HG03064 (cell line): ENCODE measurements at regions not wholly inside any gene's neighbourhood (a gene's known extent, or its start where the extent isn't known, plus 50 kb on each side); places are given as distances from the start of the nearest gene placed in this dataset.
"Not testable (repeated sequence)": the region's sequence is repeated elsewhere in the genome, so short reads cannot be mapped to it uniquely, and the experiment has no call there.

ENCODE experiments used
- ATAC-seq: cut with Tn5 transposase; IDR thresholded peaks from one replicate; pipeline ENCODE4 v1.9.1; 2021; ENCODE audit warnings: low read depth; ENCODE audit not compliant: unreplicated experiment

DNA sequence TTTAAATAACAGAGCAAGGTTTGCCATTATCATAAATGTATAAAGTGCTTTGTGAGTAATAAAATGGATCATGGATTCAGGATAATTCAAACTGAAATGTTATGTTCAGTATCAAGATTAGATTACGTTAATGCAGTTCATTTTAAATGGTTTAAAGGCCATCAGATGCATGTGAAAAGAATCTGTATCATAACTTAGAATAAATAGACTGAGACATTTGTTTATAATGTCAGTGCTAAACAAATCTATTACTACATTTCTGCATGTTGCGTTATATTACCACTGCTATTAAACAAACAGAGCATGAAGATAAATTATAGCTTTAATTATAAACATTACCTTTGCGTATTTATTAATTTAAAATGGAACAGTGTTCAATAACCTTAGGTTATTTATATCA lies 160.2 kb downstream of the TOX3 start:
- ATAC-seq, result no peak

DNA sequence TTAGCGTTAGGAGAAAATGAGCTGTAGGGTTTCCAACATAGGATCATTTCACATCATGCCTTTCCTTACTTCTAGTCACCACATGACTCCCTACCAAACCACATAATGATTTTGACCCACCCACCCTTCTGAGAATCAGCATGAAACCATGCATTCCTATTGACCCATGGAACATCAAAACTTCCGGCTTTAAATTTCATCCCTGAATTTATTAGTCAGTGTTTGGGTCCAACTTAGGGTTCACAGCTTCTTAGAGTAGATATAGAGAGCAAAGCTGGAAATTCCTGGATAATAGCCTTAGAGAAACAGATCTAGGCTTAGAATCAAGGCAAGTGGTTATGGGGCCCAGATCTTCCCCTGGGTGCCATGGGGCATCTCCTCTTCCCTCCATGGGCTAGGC lies 162.6 kb downstream of the TOX3 start:
- no peak for ATAC-seq

DNA sequence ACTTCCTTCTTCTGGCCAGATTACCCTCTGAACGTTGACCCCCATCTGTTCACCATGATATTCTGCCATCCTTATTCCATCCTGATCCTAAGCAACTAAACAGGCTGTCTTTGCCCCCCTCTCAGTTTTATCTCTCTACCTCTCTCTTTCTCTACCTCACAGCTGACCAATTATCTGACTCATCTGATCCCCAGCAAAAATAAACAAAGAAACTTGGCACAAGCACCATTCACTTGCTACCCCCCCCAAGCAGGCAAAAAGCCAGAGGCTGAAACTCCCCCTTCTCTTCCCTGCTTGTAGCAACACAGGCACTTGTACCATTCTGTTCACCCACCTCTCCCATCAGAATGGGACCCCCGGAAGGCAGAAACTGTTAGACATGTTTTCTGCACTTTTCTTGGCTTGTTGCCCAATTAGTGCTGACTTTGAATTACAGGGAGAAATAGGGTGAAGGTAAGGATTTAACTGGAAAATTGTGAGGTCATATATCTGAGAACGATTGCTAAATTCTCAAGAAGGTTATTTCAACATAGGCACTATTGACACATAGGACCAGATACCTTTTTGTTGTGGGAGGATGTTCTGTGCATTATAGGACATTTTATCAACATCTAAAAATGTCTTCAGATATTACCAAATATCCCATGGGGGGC lies 163.2 kb downstream of the TOX3 start:
- no peak for ATAC-seq

DNA sequence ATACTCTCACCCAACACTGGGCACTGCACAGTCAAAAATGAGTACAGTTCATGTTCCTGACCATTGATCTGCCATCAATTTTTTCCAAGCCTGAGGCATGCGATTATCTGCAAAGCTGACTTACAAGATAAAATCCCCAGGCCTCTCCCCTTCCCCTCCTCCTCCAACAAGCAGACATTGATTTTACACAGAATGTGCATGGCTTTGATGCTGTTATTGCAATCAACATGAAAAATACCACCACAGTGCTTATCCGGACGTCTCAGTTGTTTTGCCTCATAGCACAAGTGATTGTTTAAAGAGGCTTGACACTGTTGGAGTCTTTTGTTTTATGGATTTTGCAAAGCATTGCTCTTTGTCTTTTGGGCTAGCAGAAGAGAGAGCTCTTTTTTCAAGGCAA lies 163.8 kb downstream of the TOX3 start:
- ATAC-seq, result no peak

DNA sequence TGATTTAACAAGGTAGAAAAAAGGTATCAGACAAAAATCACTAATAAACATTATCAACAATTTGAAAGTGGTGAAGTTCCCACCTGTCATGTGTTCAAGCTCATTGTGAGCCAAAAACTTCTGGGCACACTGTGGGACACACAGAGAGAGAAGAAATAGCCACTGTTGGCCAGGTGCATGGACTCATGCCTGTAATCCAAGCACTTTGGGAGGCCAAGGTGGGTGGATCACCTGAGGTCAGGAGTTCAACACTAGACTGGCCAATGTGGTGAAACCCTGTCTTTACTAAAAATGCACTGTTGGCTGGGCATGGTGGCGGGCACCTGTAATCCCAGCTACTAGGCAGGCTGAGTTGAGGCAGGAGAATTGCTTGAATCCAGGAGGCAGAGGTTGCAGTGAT lies 167.4 kb downstream of the TOX3 start:
- ATAC-seq, result no peak

DNA sequence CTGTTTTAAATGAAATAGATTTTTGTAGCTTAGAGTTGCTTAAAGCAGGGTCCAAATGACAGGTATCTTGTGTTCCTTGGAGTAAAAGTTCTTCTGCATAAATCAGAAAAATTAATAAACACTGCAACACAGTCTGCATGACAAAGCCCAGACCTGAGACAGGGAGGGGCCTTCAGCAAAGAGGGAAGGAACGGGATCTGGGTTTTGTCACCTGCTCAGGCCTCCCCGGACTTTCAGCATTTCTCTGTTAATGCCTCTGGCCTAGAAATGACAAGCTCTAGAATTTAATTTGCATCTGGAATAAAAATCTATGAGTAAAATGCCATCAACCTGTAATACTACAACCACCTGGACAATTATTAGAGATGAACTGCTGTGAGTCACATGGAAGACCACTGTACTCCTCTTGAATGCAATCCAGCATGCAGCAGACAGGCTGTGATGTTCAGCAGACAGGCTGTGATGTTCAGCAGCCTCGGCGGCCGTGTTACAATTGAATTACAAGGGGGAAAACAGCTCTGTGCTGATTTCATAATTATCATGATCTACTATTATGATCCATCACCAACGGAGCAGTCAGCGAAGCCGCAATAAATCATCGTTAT lies 170.2 kb downstream of the TOX3 start:
- no peak for ATAC-seq

DNA sequence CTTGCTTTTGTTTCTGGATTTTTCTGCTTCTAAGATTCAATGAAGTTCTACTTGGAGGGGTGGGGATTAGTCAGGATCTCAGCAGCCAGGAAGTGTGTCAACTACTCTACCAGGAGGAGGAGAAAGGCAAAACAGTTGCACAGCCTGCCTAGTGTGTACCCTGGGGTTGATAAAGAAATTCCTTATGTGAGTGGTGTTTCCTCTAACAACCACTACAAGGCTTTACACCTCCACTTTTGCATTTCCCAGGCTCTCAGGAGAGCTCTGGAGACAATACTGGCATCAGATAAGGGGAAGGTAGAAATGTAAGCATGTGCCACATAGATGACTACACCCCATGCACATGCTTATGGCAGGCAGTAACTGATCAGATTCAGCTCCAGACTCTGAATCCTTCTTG lies 174.6 kb downstream of the TOX3 start:
- ATAC-seq, result no peak

DNA sequence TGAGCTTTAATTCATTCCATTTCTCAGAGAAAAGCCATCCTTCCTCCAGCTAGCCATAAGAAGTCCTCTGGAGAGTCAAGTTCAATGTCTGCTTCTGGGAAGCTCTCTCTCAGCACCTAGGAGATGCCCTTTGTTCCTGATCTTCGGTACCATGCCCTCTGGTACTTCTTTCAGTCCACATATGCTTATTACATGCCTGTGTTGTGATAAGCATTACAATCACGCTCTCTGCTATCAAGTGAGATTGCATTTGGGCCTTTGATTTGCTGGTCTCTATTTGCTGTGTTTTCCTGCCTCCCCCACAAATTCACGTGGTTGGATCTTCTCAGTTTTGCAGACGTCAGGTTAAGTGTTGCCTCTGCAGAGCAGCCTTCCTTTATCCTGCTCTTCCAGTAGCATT lies 178.1 kb downstream of the TOX3 start:
- no peak for ATAC-seq

DNA sequence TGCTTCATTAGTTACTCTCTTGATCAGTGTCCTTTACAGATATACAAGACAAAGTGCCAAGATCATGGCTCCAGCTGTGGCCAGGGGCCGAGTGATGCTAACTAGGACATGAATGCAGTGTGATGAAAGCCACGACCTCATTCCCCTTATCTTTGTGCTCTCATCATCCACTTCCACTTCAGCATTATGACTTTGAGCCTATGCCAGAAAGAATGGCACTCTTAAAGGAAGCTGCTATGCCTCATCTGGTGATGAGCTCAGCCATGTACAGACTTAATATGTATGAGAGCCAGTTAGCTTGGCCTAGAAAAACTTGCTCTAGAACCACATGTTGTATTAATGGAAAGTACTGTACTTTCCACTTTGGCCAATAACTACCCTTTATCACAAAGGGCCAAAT lies 179.1 kb downstream of the TOX3 start:
- ATAC-seq, result no peak

DNA sequence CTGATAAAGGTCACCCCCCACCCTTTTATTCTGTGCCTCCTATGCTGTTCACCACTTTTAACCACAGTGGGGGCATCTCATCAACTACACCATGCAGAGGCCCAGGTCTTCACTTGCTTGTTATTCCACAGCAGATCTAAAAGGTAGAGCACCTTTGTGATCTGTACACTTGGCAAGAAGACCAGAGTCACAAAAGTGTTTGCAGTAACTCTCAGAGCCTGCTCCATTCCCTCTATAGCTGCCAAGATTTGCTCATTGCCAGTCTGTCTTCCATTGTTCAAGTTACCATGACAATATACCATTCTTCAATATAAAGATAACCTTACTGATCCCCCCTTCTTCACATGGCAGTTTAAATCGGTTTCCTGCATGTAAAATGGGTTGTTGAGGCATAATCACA lies 180.0 kb downstream of the TOX3 start:
- no peak for ATAC-seq

DNA sequence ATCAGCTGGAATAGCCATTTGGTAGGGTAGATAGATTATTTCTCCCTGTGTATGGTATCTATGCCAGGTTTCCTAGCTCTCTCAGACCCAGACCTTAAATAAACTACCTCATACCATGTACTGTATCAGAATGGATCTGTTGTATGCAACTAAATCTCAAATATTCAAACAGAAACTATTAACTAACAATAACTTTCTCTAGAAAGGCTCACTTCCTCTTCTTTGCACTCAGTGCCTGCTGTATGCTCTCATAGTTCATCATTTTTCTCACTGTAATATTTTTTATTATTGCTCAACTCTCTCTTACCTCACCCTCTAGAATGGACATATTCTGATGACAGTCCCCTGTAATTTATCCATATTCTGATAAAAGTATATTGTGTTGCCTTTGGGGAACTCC lies 182.4 kb downstream of the TOX3 start:
- ATAC-seq, result no peak

DNA sequence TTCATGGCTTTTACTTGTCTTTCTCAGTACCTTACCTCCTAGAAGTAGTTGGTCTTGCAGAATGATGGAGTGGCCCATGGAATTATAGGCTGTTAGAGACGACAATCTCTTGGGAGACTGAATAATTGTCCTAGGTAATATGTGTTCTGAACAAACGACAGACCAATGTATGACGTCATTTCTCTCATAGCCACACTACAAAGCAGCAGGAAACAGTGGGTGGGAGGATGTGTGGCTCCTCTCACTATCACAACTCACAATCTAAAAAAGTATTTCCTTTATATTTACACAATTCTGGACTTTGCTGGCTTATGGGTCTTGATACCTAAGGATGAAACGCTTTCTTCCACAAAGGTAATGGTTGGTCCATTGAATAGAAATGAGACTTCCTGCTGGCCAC lies 183.9 kb downstream of the TOX3 start:
- no peak for ATAC-seq

DNA sequence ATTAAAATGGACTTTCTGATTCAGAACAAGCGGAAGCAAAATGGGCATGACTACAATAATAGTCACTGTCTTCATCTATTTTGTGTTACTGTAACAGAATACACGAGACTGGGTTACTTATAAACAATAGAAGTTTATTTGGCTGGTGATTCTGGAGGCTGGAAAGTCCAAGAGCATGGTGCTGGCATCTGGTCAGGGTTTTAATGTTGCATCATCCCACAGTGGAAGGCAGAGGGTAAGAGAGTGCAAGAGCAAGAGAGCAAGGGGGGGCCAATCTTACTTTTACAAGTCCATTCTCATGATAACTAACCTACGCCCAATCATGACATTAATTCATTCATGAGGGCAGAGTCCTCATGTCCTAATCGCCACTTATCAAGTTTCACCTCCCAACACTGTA lies 189.2 kb downstream of the TOX3 start:
- ATAC-seq, result no peak

DNA sequence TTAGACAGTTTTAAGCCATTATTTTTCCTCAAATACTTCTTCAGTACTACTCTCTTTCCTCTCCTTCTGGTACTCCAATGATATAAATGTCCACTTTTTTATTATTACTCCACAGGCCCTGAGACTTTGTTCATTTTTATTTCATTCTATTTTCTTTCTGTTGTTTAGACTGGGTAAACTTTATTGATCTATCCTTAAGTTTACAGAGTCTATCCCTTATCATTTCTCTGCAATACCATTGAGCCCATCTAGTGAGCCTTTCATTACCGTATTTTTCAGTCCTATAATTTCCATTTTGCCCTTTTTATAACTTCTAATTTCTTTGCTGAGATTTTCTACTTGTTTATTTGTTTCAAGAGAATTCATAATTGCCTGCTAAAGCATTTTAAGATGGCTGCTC lies 193.7 kb downstream of the TOX3 start:
- ATAC-seq, result no peak

DNA sequence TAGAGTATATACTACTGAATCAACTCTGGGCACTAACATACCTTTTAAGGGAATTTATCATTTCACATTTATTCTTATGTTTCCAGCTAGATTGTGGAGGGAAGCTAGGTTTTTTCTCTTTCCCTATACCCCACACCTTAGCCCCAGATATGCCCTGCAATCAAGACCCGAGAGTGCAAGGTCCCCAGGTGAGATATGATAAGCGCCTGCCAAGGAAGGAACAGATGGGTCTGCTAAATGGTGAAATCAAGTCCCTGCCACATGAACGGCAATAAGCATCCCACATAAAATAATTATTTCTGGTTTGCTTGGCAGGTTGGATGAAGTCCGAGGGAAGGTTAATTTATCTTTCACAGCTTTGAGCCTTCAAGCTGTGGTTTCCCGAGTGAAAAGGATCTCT lies 195.5 kb downstream of the TOX3 start:
- ATAC-seq, result no peak

DNA sequence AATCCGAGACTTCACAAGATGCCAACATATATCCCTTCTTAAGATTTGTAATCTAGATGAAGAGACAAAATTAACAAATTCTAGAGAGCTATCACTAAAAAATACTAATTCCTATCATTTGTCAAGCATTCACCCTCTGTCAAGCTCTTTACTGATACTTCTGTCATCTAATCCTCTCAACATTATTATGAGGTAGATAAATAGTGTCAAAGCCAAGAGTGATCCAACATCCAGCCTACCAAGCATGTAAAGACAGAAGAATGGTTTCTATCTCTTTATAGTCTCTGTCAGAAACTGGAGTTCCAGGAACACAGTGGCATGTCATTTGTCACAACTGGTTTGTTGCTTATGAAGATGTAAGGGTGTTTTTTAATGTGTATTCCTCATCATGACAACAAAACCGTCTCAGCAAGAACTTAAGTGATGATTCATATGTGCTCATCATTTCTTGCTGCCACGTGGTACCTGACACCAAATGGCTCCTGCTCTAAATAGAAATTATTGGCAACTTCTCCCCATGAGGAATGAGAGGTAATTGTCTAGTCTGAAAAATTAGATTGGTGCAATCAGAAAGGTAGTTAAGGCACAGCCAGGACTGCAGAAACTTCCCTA lies 196.8 kb downstream of the TOX3 start:
- no peak for ATAC-seq

DNA sequence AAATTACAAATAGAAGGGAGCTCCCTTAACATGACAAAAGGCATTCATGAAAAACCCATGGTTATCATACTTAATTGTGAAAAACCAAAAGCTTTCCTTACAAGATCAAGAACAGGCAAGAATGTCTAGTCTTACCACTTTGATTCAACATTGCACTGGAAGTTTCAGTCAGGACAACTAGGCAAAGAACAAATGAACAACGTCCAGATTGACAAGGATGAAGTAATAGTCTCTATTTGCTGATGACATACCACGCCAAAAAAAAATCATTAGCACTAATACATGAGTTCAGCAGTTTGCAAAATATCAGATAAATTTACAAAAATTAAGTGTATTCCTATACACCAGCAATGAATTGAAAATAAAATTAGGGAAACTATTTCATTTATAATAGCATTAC lies 200.2 kb downstream of the TOX3 start:
- no peak for ATAC-seq

DNA sequence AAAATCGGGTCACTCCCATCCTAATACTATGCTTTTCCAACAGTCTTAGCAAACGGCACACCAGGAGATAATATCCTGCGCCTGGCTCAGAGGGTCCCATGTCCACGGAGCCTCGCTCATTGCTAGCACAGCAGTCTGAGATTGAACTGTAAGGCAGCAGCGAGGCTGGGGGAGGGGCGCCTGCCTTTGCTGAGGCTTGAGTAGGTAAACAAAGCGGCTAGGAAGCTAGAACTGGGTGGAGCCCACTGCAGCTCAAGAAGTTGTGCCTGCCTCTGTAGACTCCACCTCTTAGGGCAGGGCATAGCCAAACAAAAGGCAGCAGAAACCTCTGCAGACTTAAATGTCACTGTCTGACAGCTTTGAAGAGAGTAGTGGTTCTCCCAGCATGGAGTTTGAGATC lies 213.3 kb downstream of the TOX3 start:
- not testable (repeated sequence) for ATAC-seq

DNA sequence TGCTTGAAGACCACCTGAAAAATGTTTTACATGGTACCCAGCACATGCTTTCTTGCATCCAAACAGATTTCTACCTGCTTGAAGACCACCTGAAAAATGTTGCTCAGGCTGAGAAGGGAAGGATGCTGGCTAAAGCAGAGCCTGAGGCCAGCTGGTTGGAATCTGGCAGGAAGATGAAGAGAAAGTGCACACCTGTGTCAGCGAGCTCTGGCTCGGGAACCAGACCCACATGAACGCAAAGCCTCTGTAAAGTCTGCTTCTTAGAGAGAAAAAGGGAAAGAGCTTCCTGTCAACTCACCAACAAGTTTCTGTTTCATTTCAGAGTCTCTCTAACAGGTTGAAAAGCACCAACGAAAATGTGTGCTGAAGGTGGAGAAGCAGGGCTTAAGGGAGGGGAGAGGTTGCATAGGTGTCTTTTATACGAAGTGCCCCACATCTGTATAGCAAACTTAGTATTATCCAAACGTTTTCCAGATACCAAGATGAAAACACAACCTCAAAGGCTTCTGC lies 226.0 kb downstream of the TOX3 start:
- ATAC-seq, result no peak

DNA sequence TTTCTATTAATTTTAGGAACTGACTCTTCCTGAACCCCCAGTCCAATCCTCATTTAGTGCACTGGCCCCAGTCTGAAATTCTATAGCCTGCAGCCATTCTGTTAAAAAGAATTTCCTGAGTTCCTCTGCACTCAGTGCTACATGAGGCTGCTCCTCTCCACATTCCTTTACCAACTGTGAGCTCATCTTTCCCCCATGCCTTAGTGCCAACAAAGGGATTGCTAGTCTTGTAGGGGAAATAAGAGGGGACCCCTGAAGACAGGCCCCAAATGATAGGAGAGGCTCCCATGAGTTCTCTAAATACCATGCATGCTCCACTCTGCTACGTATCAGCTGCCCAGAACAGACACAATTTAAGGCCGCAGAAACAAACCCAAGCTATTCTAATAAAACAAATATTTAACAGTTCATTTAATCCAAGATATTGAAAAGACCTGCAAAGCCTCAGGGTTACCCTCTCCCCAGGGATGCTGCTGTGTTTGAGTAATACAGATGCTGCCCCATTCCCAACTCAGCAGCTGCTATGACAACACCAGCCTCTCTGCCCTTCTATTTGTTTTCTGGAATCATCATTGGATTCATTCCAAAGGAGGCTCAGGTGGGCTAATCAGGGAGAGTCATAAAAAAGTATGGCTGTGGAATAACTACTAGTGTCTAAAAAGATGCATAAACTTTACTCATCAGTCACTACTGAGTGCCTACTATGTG lies 228.5 kb downstream of the TOX3 start:
- ATAC-seq, result no peak

DNA sequence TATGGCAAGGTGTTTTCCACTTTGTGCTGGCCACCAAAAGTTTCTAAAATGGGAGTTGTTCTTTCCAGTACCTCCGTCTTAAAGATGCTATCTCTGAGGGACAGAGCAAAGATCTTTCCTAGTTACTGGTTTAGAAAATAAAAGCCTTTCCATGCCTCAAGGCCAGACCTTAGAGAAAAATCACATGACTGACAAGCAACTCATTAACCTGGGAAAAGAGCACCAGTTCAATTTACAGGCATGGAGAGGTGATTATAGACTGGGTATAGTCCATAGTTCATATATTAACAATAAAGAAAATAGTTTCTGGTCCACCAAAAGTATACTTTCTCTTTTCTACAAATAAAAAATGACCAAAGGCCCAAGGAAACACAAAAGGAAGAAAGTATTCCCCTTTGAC lies 230.7 kb downstream of the TOX3 start:
- ATAC-seq, result no peak

DNA sequence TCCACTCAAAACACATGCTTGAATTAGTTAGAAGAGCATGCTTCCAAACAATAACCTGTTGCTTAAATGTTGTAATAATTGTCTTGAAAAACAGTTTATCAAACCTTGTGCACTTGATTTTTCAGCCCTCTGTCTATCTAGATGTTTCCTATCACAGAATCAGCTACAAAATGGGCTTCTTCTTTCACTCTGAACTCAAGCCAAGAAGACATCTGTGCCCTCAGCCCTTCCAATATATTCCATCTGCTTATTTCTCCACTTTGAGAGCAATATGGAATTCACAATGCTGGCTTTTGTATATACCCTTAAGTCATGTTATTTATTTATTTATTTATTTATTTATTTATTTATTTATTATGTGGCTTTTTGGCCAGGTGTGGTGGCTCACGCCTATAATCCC lies 234.2 kb downstream of the TOX3 start:
- ATAC-seq, result no peak
